COLO829 (cell line): ENCODE measurements at regions not wholly inside any gene's neighbourhood (a gene's known extent, or its start where the extent isn't known, plus 50 kb on each side); places are given as distances from the start of the nearest gene placed in this dataset.
"Not testable (repeated sequence)": the region's sequence is repeated elsewhere in the genome, so short reads cannot be mapped to it uniquely, and the experiment has no call there.

Experiments used
- DNase-seq: peaks from one replicate; pipeline ENCODE4 v3.0.0; 2012; ENCODE audit warnings: low spot score

DNA sequence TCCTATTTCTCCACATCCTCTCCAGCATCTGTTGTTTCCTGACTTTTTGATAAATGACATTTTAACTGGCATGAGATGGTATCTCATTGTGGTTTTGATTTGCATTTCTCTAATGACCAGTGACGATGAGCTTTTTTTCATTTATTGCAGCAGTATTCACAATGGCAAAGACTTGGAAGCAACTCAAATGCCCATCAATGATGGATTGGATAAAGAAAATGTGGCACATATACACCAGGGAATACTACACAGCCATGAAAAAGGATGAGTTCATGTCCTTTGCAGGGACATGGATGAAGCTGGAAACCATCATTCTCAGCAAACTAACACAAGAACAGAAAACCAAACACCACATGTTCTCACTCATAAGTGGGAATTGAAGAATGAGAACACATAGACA, 329.0 kb upstream of the DAB2 start:
- not testable (repeated sequence) for DNase-seq

DNA sequence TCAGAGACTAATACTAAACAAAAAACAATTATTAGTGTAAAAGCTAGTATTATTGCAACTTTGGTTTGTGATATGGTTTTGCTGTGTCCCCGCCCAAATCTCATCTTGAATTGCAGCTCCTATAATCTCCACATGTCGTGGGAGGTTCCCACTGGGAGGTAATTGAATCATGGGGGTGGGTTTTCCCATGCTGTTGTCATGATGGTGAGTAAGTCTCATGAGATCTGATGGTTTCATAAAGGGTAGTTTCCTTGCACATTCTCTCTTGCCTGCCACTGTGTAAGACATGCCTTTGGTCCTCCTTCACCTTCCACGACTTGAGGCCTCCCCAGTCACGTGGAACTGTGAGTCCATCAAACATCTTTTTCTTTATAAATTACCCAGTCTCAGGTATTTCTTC, 325.9 kb upstream of the DAB2 start:
- no peak for DNase-seq

DNA sequence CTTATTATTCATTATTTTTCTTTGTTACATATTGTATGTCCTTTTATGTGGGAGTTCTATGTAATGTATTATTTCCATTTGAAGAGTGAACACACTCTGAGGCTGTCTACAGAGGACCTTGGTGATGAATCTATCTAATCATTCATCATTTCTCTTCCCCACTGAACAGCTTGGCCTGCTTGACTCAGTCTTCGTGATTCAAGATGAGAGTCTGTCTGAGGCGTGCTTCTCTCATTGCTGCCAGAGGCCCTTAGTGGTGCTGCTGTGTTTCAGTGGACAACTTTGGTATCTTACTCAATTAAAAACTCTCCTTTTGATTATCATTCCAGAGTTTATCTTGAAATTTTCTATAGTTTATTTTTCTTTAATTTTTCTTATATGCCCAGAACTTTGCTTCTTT, 318.1 kb upstream of the DAB2 start:
- DNase-seq = no peak

DNA sequence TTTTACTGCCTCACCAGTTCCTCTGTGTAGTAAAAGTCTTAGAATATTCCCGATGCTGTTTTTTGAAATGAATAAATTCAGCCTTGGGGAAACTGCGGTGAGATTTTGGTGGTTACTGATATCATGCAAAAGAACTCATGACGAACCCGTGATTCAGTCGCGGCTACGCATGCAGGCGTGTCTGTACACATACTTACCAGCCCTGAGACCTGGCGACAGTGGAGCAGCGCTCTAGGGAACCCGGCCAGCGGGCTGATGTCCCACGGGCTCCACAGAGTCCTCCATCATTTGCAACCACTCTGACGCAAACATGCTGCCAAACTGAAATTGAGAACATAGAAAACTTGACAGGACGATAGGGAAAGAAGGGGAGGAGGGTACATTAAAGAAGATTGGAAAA, 315.6 kb upstream of the DAB2 start:
- DNase-seq = no peak

DNA sequence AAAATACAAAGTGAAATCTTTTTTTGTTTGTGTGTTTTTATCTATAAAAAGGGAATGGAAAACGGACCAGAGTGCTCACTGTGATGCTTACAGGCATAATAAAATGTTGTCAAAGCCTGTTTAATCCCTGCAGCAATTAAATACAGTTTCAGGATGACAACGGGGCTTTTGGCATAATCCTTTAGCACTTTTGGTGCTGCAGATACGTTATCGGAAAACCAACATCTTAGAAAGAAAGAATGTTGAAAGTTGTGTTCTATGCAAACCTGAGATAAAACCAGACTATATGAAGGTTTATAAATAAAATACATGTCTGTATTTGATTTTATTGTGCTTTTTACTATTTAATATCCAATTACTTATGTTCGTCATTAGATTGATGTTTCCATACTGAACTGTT, 307.4 kb upstream of the DAB2 start:
- no peak for DNase-seq

DNA sequence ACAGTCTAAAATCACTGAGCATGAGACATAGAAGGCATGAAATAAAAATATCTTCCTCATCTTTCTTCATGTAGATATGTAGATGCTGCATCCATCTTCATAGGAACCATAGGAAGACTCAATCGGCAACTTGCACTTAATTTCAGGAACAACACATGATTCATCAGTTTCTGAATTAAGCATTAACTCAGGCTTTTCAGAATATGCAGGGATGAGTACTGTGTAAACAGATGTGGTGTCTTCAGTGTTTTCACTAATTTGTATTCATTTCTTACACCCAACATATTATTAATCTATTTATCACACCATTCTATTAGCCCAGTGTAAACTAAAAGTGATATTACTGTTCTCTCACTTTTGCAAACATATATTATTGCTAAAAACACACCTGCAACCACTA, 305.9 kb upstream of the DAB2 start:
- DNase-seq = no peak

DNA sequence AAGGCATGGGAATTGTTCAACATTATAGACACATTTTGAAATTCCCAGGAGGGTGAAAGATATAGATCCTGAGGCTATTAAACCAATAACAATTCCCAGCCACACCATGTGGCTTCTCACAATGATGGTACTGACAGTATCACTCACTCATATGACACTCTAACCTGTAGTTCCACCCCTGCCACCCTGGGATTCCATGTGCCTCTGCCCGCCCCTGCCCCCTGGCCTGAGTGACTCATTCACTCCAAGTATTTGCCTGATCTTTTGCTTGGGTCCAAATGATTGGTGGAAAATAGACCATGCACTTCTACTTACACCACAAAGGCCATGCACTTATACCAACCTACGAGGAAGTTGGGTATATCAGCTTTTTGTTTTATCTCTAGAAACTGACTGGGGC, 305.2 kb upstream of the DAB2 start:
- no peak for DNase-seq

DNA sequence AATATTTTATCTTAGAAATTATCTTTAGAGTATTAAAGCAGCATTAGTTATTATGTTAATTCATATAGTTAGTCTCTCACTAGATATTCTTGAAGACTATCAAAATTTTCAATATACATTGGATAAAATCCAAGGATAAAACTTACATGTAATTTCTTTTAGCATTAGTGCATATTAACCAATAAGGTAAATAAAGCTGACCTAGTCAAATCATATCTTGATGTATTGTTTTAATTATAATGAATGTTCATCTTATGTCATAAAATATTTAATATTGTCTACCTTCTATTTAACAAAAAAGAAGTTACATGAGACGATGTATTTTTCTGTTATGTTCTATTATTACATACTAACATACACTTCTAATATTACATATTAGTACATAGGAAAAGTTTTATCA, 301.7 kb upstream of the DAB2 start:
- no peak for DNase-seq

DNA sequence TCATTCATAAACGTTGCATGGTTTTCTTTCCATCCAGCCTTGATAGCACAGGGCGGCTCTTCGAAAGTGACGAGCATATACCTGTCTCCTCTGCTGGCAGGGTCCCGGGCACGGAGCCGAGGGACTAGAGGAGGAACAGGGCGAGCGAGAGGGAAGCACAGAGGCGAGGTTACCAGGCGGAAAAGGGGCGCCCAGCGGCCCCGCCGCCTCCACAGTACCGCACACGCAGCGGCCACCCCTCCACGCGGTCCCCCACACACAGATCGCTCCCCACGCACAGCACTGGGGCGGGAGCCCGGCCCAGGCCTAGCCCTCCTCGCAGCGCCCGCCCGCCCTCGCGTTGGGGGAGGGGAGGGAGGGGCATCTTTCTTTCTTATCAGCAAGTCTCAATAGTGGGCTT, 296.6 kb upstream of the DAB2 start:
- DNase-seq = no peak

DNA sequence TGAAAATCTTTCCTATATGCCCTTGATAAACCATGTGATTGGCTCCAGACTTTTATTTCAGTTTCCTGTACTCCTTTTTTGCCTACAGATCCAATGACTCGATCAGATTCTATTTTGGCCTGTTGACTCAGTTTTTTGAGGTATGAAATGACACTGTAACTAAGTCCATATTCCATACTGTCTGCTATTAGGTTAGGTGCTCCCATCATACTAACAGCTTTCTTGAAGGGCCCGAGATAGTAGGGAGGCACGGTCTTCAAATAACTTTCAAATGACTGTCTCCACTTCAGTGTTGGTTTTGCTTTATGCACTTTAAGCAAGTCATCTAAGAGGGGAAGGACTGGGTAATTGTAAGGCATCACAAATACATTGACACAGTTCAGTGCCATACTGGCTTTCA, 295.4 kb upstream of the DAB2 start:
- no peak for DNase-seq

DNA sequence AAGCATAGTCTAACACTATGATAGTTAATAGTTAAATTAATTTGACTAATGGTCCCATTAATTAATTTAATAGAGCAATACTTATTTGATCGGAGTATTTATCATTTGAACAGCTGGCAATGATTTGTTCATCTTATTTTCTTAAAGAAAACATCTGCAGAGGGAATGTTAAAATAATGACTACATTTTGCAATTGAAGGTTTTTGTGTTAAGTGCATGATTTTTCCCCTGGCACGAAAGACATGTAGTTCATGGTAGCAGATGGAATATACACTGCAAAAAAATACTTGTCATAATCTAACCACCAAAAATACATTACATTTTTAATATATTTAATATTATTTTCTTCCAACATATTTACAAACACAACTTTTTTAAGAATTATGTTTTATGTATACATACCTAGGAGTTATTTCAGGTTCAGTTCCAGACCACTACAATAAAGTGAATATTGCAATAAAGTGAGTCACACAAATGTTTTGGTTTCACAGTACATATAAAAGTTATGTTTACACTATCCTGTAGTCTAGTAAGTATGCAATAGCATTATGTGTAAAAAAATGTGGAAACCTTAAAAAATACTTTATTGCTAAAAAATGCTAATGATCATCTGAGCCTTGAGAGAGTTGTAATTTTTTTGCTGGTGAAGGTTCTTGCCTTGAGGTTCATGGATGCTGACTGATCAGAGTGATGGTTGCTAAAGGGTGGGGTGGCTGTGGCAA, 292.6 kb upstream of the DAB2 start:
- DNase-seq = no peak

DNA sequence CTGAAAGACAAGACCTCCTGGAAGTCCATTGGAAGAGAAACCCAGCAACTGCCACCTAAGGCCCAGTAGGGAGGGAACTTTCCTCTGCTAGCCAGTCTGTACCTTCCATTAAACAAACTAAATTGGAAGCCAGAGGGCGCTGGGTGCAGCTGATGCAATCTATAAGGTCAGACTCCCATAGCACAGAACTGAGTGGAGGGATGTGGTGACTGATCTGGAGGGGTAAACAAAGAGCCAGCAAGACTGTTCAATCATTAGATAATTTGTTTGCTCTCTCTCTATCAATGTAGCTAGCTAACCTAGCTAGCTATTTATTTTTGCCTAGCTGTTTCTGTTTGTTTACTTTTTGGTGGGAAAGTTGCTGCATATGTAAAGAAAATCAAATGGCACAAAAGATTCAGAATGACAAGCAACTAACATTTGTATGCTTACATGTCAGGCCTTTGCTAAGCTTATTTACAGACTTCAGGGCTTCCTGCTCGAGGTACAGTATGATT, 291.8 kb upstream of the DAB2 start:
- peak; percentile 15 for DNase-seq

DNA sequence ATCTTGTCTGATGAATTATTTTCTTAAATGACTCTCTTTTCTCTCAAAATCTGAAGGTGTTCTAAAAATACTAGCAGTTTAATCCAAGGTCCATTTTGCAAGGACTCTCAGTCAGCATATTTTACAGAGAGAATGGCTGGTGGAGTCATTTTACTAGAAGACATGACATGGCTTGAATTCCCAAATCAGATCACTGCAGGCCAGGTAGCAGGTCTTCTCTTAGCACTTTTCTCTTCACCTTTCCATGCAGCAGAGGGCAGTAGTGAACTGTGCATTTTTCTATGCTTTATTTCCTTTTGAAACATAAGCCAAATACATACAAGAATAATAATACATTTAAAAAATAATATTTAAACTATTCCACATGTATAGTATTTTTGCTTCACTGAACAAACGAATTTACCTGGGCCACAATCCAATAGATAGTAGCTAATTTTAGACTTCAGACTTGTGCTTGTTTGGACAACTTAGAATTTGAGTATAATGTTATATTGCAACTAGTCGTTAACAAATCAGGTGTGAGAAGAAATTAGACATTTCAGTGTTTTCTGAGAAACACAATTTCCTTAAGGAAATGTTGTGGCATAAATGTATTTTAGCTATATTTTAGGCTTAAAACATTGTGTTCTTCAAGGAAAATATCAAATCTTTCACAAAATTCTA, 289.4 kb upstream of the DAB2 start:
- peak; percentile 12 for DNase-seq

DNA sequence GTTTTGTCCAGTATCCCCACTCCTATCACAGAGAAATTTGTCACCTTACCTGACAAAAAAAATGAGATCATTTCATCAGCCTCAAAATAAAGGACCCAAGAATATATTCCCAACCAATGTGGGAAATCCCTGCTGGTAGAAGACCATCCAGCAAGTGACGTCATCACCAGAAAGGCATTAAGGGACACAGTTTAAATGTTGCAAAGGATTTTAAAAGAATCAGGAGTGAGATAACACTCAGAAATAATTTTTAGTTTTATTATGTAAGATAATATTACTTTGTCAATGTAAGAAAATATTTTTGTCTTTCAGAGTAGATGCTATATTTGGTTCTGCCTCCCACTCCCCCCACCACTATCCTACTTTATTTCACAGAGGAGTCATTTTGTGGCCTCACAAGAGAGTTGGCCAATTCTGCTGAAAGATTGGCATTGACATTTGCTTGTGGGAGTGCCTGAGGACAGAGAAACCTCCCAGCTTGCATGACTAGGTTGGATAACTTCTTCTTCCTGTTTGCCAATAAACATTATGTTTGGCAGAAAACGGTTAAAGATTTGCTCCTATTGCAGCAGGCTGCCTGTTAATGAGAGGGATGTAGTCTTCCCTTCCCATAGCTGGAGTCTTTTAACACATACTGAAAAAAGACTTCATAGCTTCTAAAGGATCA, 288.6 kb upstream of the DAB2 start:
- DNase-seq = no peak

DNA sequence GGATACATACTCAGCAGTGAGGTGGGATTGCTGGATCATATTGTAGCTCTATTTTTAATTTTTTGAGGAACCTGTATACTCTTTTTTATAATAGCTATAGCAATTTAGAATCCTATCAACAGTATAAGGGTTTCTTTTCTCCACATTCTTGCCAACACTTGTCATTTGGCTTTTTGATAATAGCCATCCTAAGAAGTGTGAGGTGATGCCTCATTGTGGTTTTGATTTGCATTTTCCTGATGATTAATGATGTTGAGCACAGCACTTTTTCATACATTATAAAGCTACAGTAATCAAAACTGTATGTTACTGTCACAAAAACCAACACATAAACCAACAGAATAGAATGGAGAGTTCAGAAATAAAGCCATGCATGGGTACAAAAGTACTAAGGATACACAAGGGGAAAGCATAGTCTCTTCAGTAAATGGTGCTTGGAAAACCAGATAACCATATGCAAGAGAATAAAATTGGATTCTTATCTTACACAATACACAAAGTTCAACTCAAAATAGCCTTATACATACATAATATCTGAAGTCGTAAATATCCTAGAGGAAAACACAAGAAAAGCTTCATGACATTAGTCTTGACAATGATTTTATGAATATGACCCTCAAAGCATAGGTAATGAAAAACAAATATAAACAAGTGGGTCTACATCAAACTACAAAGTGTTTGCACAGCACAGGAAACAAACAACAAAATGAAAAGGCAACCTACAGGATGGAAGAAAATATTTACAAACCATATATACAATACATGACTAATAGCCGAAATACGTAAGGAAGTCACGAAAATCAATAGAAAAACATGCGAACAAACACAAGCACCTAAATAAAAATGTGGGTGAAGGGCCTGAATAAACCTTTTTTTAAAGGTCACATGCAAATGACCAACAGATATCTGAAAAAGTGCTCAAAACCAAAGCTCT, 287.8 kb upstream of the DAB2 start:
- no peak for DNase-seq

DNA sequence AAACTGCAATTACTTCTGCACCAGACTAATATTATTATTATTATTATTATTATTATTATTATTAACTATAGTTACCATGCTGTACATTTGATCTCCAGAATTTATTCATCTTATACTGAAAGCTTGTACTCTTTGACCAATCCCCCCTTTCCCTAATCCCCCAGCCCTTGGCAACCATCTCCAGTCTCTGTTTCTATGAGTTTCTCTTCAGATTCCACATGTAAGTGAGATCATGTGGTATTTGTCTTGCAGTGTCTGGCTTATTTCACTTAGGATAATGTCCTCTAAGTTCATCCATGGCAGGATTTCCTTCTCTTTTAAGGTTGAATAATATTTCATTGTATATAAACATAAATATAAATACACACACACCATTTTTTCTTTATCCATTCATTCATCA, 287.0 kb upstream of the DAB2 start:
- no peak for DNase-seq

DNA sequence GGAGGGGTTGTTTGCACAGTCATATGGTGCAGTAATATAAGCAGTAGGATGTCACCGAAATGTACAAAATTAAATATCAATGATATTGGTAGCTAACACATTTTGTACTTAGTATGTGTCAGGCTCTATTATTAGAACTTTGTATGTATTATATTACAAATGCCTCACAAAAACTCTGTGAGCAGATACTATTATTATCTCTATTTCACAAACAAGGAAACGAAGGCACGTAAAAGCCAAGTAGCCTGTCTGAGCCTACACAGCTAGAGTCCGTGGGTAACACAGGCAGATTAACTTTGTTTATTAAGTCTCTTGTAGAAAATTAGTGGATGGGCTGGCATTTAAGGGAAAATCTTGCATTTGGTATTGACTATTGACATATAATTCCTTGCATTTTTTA, 284.3 kb upstream of the DAB2 start:
- DNase-seq = no peak

DNA sequence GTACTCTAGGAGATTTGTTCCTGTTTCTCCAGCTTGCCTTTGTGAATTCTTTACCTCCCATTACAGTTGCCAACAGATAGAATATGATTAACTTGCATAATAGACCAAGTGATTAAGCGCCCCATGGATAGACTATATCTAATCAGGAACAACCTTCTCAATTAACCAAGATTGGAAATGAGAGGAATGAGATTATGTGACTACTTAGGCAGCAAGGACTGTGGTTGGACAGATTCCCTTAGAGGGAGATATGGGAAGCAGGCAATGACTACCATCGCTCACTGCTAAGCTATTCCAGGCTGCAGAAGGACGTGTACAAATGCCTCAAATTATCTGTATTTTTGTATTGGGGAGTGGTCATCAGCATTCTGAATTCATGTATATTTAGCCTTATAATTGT, 278.1 kb upstream of the DAB2 start:
- DNase-seq = no peak

DNA sequence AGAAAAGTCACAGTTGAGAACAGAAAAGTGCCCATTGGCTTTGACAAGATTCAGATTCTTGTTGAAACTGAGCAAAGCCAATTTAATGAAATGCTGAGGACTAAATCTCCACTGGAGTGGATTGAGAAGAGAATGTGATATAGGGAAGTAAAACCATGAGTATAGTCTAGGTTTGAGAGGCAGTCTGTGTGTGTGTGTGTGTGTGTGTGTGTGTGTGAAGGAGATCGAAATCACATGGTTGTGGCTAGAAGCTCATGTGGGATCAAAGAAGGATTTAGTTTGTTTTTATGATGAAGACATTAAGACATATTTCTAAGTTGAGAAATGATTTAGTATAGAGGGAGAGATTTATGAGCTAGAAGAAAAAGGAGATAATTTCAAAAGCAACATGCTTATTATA, 275.7 kb upstream of the DAB2 start:
- no peak for DNase-seq

DNA sequence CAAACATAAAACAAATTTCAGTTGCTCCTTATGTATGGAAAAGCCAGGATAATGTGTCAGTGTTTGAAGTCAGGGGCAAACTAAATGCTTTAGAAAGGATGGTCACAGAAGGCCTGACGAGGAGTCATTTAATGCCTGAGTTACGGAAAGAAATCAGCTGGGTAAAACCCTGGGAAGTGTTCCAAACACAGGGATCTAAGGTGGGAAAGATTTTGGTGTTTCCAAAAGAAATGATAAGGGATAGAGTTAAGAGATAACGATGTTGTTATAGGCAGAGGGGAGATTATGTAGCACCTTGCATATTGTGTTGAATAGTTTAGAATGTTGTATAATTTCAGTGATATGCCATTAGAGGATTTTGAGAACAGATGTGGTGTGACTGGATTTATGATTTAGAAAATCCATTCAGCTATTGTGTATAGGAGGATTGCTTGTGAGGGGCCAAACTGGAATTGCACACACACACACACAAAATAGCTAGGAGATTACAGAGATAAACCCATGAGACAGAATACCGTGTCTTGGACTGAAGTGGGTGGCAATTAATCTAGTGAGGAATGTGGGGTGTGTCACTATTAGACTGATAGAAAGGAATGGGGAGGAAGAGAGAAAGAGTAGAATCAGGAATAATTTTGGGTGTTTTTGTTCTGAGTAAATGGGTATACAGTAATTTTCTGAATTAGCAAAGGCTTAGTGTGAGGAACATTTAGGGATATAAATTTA, 274.2 kb upstream of the DAB2 start:
- no peak for DNase-seq

DNA sequence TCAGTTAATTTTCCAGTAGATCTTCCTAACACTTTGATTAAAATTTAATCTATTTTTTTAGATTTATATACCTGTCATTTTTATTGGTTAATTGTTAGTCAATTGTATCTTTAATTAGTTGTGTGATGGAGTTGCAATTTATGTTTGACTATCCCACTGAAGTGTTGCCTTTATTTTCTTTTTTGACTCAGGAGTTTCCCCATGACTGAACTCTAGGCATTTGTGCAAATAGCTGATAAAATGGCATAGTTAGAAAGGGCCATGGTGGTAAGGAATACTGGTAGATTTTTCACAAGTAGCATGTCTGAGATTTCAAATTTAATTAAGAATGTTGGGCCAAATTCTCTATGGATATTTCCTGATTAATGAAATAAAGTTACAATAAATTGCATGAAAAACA, 273.1 kb upstream of the DAB2 start:
- no peak for DNase-seq
